Hepatocyte (in vitro differentiated cells): ENCODE measurements at regions not wholly inside any gene's neighbourhood (a gene's known extent, or its start where the extent isn't known, plus 50 kb on each side); places are given as distances from the start of the nearest gene placed in this dataset.
A peak's percentile ranks its signal among the peaks of the same experiment; 100 is the strongest.

ENCODE experiments used
- DNase-seq: peaks from one replicate; pipeline ENCODE4 v3.0.0-alpha.2; 2016; ENCODE audit warnings: low spot score
- H2AFZ ChIP-seq: fragments of 200-600 bp; sonication (generic); 2 replicates; pipeline ENCODE4 v1.6.0; 2016; ENCODE audit warnings: antibody characterized with exemption, mild to moderate bottlenecking
- H3K27ac ChIP-seq: fragments of 200-600 bp; sonication (generic); 2 replicates; pipeline ENCODE4 v1.5.1; 2016; ENCODE audit warnings: mild to moderate bottlenecking
- H3K27me3 ChIP-seq: fragments of 200-600 bp; sonication (generic); 2 replicates; pipeline ENCODE4 v1.6.1; 2016
- H3K36me3 ChIP-seq: fragments of 200-600 bp; sonication (generic); replicated peaks from 2 replicates; pipeline ENCODE4 v1.5.1; 2016; ENCODE audit warnings: low read depth; ENCODE audit not compliant: insufficient read depth
- H3K4me1 ChIP-seq: fragments of 200-600 bp; sonication (generic); 2 replicates; pipeline ENCODE4 v1.5.1; 2016; ENCODE audit warnings: mild to moderate bottlenecking, moderate library complexity; ENCODE audit not compliant: insufficient read depth
- H3K4me2 ChIP-seq: fragments of 200-600 bp; sonication (generic); 2 replicates; pipeline ENCODE4 v1.6.0; 2016
- H3K4me3 ChIP-seq: fragments of 200-600 bp; sonication (generic); 2 replicates; pipeline ENCODE4 v1.5.1; 2016; ENCODE audit warnings: mild to moderate bottlenecking
- H3K79me2 ChIP-seq: fragments of 200-600 bp; sonication (generic); 2 replicates; pipeline ENCODE4 v1.6.0; 2017; ENCODE audit warnings: mild to moderate bottlenecking
- H3K9me2 ChIP-seq: fragments of 200-600 bp; sonication (generic); replicated peaks from 2 replicates; pipeline ENCODE4 v1.6.0; 2017; ENCODE audit warnings: mild to moderate bottlenecking; ENCODE audit not compliant: insufficient read depth
- H3K9me3 ChIP-seq: fragments of 200-600 bp; sonication (generic); 2 replicates; pipeline ENCODE4 v1.5.1; 2016; ENCODE audit warnings: low read depth, mild to moderate bottlenecking
- H4K20me1 ChIP-seq: fragments of 200-600 bp; sonication (generic); 2 replicates; pipeline ENCODE4 v1.6.0; 2016; ENCODE audit warnings: mild to moderate bottlenecking; ENCODE audit not compliant: insufficient read depth, poor library complexity, severe bottlenecking
- EZH2 ChIP-seq: fragments of 200-600 bp; sonication (generic); IDR thresholded peaks from 2 replicates; pipeline ENCODE4 v1.6.1; 2016; ENCODE audit warnings: antibody characterized with exemption, mild to moderate bottlenecking, borderline replicate concordance
- EZH2phosphoT487 ChIP-seq: fragments of 200-600 bp; sonication (generic); IDR thresholded peaks from one replicate; pipeline ENCODE4 v1.6.1; 2018; ENCODE audit warnings: antibody characterized with exemption, mild to moderate bottlenecking, low read depth, moderate library complexity; ENCODE audit not compliant: unreplicated experiment, severe bottlenecking
- WGBS: methylation state at CpG from one replicate; pipeline ENCODE4 v1.1.6; 2016; ENCODE audit warnings: low lambda C conversion rate; ENCODE audit errors: missing lambda C conversion rate; 5-methylcytosine and 5-hydroxymethylcytosine counted together
- TF ChIP-seq, protein P1 (sequence below): fragments of 200-600 bp; sonication (generic); IDR thresholded peaks from 2 replicates; pipeline ENCODE4 v1.5.1; 2016; ENCODE audit warnings: antibody characterized with exemption, mild to moderate bottlenecking; ENCODE audit not compliant: poor library complexity

- WGBS = 58% methylated on average over 3 of the region's 3 CpGs
- Histone ChIP-seq H3K36me3 (no peaks in the 10 kb centered on the region), H3K9me2 (no peaks in the 10 kb centered on the region), H2AFZ (no peak overlapping the region), H3K27me3 (no peaks in the 10 kb centered on the region), H3K9me3 (no peaks in the 10 kb centered on the region), H3K4me3 (no peak overlapping the region), H3K79me2 (no peaks in the 10 kb centered on the region), H3K4me1 (no peaks in the 10 kb centered on the region), H3K27ac (peak overlapping the region; percentile 71), H3K4me2 (peak overlapping the region; percentile 16), H4K20me1 (no peaks in the 10 kb centered on the region)
- peak; percentile 32 for DNase-seq
- no peak for TF ChIP-seq EZH2
- TF ChIP-seq EZH2phosphoT487 = no peak
- TF ChIP-seq, protein P1, sequence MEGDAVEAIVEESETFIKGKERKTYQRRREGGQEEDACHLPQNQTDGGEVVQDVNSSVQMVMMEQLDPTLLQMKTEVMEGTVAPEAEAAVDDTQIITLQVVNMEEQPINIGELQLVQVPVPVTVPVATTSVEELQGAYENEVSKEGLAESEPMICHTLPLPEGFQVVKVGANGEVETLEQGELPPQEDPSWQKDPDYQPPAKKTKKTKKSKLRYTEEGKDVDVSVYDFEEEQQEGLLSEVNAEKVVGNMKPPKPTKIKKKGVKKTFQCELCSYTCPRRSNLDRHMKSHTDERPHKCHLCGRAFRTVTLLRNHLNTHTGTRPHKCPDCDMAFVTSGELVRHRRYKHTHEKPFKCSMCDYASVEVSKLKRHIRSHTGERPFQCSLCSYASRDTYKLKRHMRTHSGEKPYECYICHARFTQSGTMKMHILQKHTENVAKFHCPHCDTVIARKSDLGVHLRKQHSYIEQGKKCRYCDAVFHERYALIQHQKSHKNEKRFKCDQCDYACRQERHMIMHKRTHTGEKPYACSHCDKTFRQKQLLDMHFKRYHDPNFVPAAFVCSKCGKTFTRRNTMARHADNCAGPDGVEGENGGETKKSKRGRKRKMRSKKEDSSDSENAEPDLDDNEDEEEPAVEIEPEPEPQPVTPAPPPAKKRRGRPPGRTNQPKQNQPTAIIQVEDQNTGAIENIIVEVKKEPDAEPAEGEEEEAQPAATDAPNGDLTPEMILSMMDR = no peak
These were observed 79.1 kb downstream of the MID1IP1 start for GRCh38 chrX:38880296-38880854.

- H3K79me2 ChIP-seq = no peaks in the 10 kb centered on the region
- H3K9me3 ChIP-seq = no peaks in the 10 kb centered on the region
- no peaks in the 10 kb centered on the region for H4K20me1 ChIP-seq
- H3K4me2 ChIP-seq = no peak overlapping the region
- no peaks in the 10 kb centered on the region for H3K4me1 ChIP-seq
- no peak overlapping the region for H2AFZ ChIP-seq
- TF ChIP-seq, protein P1 = no peak
- TF ChIP-seq EZH2phosphoT487 (no peak), EZH2 (no peak)
- no peak overlapping the region for H3K4me3 ChIP-seq
- no peaks in the 10 kb centered on the region for H3K36me3 ChIP-seq
- 68% methylated on average over 2 of the region's 2 CpGs for WGBS
- no peaks in the 10 kb centered on the region for H3K27me3 ChIP-seq
- no peaks in the 10 kb centered on the region for H3K9me2 ChIP-seq
- H3K27ac ChIP-seq = peak overlapping the region; percentile 71
- no peak for DNase-seq
These were observed 79.8 kb downstream of the MID1IP1 start for GRCh38 chrX:38881066-38881465.

DNA sequence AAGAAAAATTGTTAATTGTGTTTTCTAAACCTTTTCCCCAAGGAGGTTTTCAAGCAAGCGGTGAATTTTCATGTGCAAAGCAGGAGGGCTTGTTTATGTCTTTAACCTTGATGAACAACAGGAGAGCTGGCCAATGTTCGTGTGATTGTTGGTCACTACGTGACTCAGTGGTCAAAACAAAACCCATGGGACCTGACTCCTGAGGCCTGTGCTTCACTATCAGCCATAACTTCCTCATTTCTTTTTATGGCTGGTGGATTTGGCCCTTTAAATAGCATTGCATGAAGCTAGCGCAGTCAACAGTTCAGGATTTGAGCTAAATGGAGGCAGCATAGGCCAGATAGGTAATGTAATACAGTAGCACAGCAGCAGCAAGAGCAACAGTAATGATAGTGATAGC is 80.5 kb downstream of the MID1IP1 start:
- no peaks in the 10 kb centered on the region for H3K36me3 ChIP-seq
- no peaks in the 10 kb centered on the region for H3K27me3 ChIP-seq
- no peaks in the 10 kb centered on the region for H3K9me2 ChIP-seq
- H3K9me3 ChIP-seq = no peaks in the 10 kb centered on the region
- TF ChIP-seq EZH2 (no peak), EZH2phosphoT487 (no peak)
- TF ChIP-seq, protein P1 = no peak
- H2AFZ ChIP-seq = no peak overlapping the region
- H3K4me3 ChIP-seq = no peak overlapping the region
- H4K20me1 ChIP-seq = no peaks in the 10 kb centered on the region
- no peak overlapping the region for H3K4me2 ChIP-seq
- DNase-seq = no peak
- no peaks in the 10 kb centered on the region for H3K79me2 ChIP-seq
- H3K27ac ChIP-seq = no peak overlapping the region
- H3K4me1 ChIP-seq = no peaks in the 10 kb centered on the region
- 73% methylated on average over 4 of the region's 4 CpGs for WGBS
